GM13976 (cell line): ENCODE measurements at regions not wholly inside any gene's neighbourhood (a gene's known extent, or its start where the extent isn't known, plus 50 kb on each side); places are given as distances from the start of the nearest gene placed in this dataset.

Source experiments
- DNase-seq: peaks from one replicate; pipeline ENCODE4 v3.0.0; 2012; ENCODE audit warnings: low spot score
- in situ Hi-C: fragments of 300-500 bp; cut with MboI; formaldehyde crosslinking; loops from one replicate; pipeline ENCODE4 v1.12.0; 2022; ENCODE audit warnings: low sequenced_read_pairs, mixed read lengths, inconsistent platforms; ENCODE audit not compliant: unreplicated experiment
- TF ChIP-seq, protein P1 (sequence below): IDR thresholded peaks from 2 replicates; pipeline ENCODE4 v1.5.1; 2012; ENCODE audit warnings: borderline replicate concordance, mild to moderate bottlenecking; ENCODE audit not compliant: insufficient read depth; ENCODE audit errors: extremely low read depth, missing control alignments, control extremely low read depth

DNA sequence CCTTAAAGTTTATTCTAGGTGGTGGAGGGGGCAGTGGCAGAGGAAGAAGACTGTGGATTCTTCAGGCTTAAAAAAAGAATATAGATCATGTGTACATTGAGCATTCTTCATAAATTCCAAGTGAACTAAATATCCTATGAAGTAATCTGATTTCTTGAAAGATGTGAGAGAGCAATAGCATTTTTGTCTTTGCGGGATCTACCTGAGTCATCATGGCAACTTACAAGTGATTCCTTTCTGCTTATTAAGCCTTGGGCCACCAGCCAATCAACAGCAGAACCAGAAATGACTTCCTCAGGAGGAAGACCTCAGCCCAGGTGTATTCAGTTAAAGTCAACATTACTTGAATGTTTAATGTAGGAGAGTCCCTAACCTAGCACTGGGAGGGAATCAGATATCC is 756.9 kb downstream of the TFAP2A start:
- TF ChIP-seq, protein P1, sequence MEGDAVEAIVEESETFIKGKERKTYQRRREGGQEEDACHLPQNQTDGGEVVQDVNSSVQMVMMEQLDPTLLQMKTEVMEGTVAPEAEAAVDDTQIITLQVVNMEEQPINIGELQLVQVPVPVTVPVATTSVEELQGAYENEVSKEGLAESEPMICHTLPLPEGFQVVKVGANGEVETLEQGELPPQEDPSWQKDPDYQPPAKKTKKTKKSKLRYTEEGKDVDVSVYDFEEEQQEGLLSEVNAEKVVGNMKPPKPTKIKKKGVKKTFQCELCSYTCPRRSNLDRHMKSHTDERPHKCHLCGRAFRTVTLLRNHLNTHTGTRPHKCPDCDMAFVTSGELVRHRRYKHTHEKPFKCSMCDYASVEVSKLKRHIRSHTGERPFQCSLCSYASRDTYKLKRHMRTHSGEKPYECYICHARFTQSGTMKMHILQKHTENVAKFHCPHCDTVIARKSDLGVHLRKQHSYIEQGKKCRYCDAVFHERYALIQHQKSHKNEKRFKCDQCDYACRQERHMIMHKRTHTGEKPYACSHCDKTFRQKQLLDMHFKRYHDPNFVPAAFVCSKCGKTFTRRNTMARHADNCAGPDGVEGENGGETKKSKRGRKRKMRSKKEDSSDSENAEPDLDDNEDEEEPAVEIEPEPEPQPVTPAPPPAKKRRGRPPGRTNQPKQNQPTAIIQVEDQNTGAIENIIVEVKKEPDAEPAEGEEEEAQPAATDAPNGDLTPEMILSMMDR = no peak
- DNase-seq = no peak
- in situ Hi-C loops = no loop called here

DNA sequence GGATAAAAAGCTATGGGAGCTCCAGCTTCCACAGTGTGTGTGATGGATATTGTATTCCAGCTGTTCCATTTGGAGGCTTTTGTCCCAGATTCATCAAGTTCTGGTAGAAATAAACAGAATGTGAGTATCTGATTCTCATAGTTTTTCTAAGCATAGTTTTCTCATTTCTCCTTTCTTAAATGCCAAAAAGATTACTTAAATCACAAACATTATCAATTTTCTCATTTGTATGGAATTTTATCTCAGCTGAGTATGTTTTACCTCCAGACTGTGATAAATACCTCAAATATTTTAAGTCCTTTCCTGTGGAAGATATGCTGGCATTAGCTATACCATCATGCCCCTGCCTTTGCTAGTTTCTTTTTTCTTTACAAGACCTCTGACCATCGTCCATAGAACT is 767.3 kb downstream of the TFAP2A start:
- DNase-seq = no peak
- in situ Hi-C loops = no loop called here
- TF ChIP-seq, protein P1 = no peak

DNA sequence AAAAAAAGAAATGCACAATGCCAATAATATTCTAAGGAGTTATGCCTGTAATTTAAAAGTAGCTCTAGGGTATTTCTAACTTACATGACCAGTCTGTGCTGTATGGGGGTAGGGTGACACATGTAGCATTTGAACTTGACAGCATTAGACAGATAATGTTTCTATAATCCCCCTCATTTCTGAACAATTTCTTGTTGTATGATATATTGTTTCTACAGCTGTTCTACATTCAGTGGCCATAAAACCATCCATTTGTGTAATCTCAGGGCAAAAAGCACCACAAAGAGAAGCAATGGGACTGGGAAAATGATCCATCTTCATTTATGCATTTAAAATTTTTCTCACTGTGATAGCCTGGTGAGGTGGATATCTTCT is 767.8 kb downstream of the TFAP2A start:
- no peak for DNase-seq
- in situ Hi-C loops = no loop called here
- TF ChIP-seq, protein P1 = no peak

DNA sequence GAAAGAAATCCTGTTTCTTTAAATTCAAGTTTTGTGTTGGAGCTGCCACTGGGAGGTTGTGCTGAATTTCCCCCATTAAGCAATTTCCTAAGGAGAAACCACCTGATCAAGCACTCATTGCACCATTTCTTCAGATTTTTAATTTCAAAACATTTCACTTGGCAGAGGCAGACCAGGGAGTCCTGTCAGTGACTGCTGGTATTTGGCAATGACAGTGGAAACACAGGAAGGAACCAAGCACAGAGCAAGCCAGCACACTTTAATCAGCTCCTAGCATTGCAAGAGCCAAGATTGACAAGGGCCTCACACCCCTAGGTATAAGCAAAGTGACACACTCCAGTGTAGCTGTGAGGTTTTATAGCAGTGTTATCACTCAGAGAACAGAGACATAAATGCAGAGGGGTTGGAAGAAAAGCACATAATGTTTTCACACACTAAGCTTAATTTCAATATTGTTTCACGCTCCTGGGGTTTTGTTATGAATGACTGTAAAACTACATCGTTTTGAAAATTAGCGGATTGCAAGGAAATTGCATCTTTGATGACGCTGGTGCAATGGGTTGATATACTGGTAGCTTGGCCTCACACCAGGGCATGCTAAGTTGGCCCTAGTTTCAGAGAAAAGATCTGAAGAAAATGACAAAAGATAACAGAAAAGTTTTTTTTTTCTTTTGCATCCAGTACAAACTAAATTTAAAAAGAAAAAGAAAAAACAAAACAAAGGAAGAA is 768.4 kb downstream of the TFAP2A start:
- no peak for DNase-seq
- TF ChIP-seq, protein P1 = no peak
- in situ Hi-C loops = no loop called here

DNA sequence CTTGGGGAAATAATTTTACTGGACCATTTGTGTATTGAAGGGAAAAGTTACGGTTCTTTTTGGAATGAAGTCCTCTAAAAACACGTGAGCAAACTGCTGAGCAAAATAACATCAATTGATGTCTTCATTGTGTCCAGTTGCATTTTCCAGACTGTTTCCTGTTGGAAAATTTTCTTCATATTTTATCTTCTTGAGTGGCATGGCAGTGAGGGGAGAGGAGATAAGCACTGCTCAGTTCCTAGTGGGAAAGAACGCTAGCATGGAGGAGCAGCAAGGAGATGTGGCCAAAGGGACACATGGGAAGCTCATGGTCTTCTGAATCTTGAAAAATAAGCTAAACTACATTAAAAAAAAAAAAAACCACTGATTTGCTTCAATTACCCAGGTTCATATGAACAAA is 776.0 kb downstream of the TFAP2A start:
- TF ChIP-seq, protein P1 = no peak
- DNase-seq = no peak
- in situ Hi-C loops = no loop called here

DNA sequence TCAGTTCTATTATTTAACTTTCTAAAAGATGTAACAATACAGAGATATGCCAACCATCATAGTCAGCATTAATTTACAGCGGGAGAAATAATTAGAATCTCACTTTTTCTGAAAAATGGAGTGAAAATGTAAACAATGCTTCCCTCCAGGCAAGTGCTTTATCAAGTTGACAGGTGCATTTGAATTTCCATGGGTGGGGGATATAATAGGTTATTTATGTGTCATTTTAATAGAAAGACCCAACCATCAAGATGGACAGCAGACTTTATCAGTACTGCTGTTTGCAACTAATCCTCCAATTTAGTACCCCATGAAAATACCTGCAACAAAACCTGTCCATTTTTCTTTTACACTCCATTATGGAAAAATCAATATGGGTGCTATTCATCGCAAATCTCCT is 780.1 kb downstream of the TFAP2A start:
- TF ChIP-seq, protein P1 = no peak
- in situ Hi-C loops = no loop called here
- DNase-seq = no peak

DNA sequence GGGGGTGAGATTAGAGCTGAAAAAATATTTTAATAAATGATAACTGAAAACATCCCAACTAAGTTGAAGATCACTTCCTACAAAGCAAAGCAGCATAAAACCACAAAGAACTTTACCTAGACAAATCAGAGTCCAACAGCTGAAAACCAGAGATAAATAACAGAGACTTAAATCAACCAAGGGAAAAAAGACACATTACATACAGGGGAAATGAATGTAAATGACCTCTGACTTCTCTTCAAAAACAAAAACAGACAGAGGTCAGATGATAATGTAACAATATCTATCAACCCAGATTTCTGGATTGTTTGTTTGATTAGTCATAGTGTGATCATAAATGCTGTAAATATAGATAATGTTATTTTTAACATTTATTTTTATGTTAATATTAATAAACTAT is 782.8 kb downstream of the TFAP2A start:
- DNase-seq = no peak
- in situ Hi-C loops = no loop called here
- TF ChIP-seq, protein P1 = no peak
